ENCODE measurements at regions not wholly inside any gene's neighbourhood (a gene's known extent, or its start where the extent isn't known, plus 50 kb on each side); places are given as distances from the start of the nearest gene placed in this dataset.
A peak's percentile ranks its signal among the peaks of the same experiment; 100 is the strongest.

- Histone ChIP-seq H3K79me2 (ENCODE audit: control insufficient read depth, insufficient read depth, low read length, unreplicated experiment) (no peaks in the 10 kb centered on the region), H3K4me3 (ENCODE audit: low read depth, low read length) (no peak overlapping the region), H3K4me1 (ENCODE audit: control insufficient read depth, insufficient read depth, low read length, unreplicated experiment) (peaks cover 12% of the 10 kb centered on the region), H3K36me3 (ENCODE audit: insufficient read depth, low read length) (no peaks in the 10 kb centered on the region), H3K27ac (ENCODE audit: low read depth, low read length) (no peak overlapping the region), H2AFZ (ENCODE audit: low read length, unreplicated experiment) (no peak overlapping the region), H3K27me3 (ENCODE audit: insufficient read depth, low read length) (0 out of 2 replicates have a peak, but pooled peaks cover 7% of the 10 kb centered on the region)
These were observed 115.7 kb upstream of the IFNGR1 start for GRCh38 chr6:137334884-137335283.

- peaks cover 12% of the 10 kb centered on the region for H3K4me1 ChIP-seq (ENCODE audit: control insufficient read depth, insufficient read depth, low read length, unreplicated experiment)
- H3K36me3 ChIP-seq (ENCODE audit: insufficient read depth, low read length), result no peaks in the 10 kb centered on the region
- no peak overlapping the region for H3K27ac ChIP-seq (ENCODE audit: low read depth, low read length)
- no peaks in the 10 kb centered on the region for H3K79me2 ChIP-seq (ENCODE audit: control insufficient read depth, insufficient read depth, low read length, unreplicated experiment)
- H2AFZ ChIP-seq (ENCODE audit: low read length, unreplicated experiment), result no peak overlapping the region
- H3K27me3 ChIP-seq (ENCODE audit: insufficient read depth, low read length), result 0 out of 2 replicates have a peak, but pooled peaks cover 7% of the 10 kb centered on the region
- H3K4me3 ChIP-seq (ENCODE audit: low read depth, low read length), result no peak overlapping the region
These were observed 114.9 kb upstream of the IFNGR1 start for GRCh38 chr6:137334094-137334493.

- Histone ChIP-seq H3K36me3 (ENCODE audit: insufficient read depth, low read length) (no peaks in the 10 kb centered on the region), H2AFZ (ENCODE audit: low read length, unreplicated experiment) (no peak overlapping the region), H3K27me3 (ENCODE audit: insufficient read depth, low read length) (0 out of 2 replicates have a peak, but pooled peaks cover 7% of the 10 kb centered on the region), H3K79me2 (ENCODE audit: control insufficient read depth, insufficient read depth, low read length, unreplicated experiment) (no peaks in the 10 kb centered on the region), H3K4me1 (ENCODE audit: control insufficient read depth, insufficient read depth, low read length, unreplicated experiment) (peaks cover 12% of the 10 kb centered on the region), H3K4me3 (ENCODE audit: low read depth, low read length) (no peak overlapping the region), H3K27ac (ENCODE audit: low read depth, low read length) (no peak overlapping the region)
These were observed 113.6 kb upstream of the IFNGR1 start for GRCh38 chr6:137332637-137333280.

GRCh38 chr6:137323860-137324259 is 104.7 kb upstream of the IFNGR1 start:
- Histone ChIP-seq H3K27me3 (ENCODE audit: insufficient read depth, low read length) (no peaks in the 10 kb centered on the region), H3K4me1 (ENCODE audit: control insufficient read depth, insufficient read depth, low read length, unreplicated experiment) (no peaks in the 10 kb centered on the region), H3K79me2 (ENCODE audit: control insufficient read depth, insufficient read depth, low read length, unreplicated experiment) (no peaks in the 10 kb centered on the region), H3K4me3 (ENCODE audit: low read depth, low read length) (no peak overlapping the region), H3K27ac (ENCODE audit: low read depth, low read length) (no peak overlapping the region), H2AFZ (ENCODE audit: low read length, unreplicated experiment) (no peak overlapping the region), H3K36me3 (ENCODE audit: insufficient read depth, low read length) (no peaks in the 10 kb centered on the region)

- Histone ChIP-seq H3K36me3 (ENCODE audit: insufficient read depth, low read length) (no peaks in the 10 kb centered on the region), H3K4me3 (ENCODE audit: low read depth, low read length) (no peak overlapping the region), H3K79me2 (ENCODE audit: control insufficient read depth, insufficient read depth, low read length, unreplicated experiment) (no peaks in the 10 kb centered on the region), H2AFZ (ENCODE audit: low read length, unreplicated experiment) (no peak overlapping the region), H3K27ac (ENCODE audit: low read depth, low read length) (no peak overlapping the region), H3K4me1 (ENCODE audit: control insufficient read depth, insufficient read depth, low read length, unreplicated experiment) (no peaks in the 10 kb centered on the region), H3K27me3 (ENCODE audit: insufficient read depth, low read length) (no peaks in the 10 kb centered on the region)
These were observed 101.1 kb upstream of the IFNGR1 start for GRCh38 chr6:137320271-137320670.

GRCh38 chr6:137316626-137317025 is 97.4 kb upstream of the IFNGR1 start:
- Histone ChIP-seq H3K36me3 (ENCODE audit: insufficient read depth, low read length) (no peaks in the 10 kb centered on the region), H3K4me3 (ENCODE audit: low read depth, low read length) (no peak overlapping the region), H2AFZ (ENCODE audit: low read length, unreplicated experiment) (no peak overlapping the region), H3K79me2 (ENCODE audit: control insufficient read depth, insufficient read depth, low read length, unreplicated experiment) (no peaks in the 10 kb centered on the region), H3K27me3 (ENCODE audit: insufficient read depth, low read length) (no peaks in the 10 kb centered on the region), H3K4me1 (ENCODE audit: control insufficient read depth, insufficient read depth, low read length, unreplicated experiment) (peaks cover 10% of the 10 kb centered on the region), H3K27ac (ENCODE audit: low read depth, low read length) (no peak overlapping the region)

- Histone ChIP-seq H3K79me2 (ENCODE audit: control insufficient read depth, insufficient read depth, low read length, unreplicated experiment) (no peaks in the 10 kb centered on the region), H3K36me3 (ENCODE audit: insufficient read depth, low read length) (no peaks in the 10 kb centered on the region), H3K27me3 (ENCODE audit: insufficient read depth, low read length) (no peaks in the 10 kb centered on the region), H2AFZ (ENCODE audit: low read length, unreplicated experiment) (no peak overlapping the region), H3K4me3 (ENCODE audit: low read depth, low read length) (no peak overlapping the region), H3K4me1 (ENCODE audit: control insufficient read depth, insufficient read depth, low read length, unreplicated experiment) (peaks cover 10% of the 10 kb centered on the region), H3K27ac (ENCODE audit: low read depth, low read length) (no peak overlapping the region)
These were observed 95.9 kb upstream of the IFNGR1 start for GRCh38 chr6:137315081-137315480.

- Histone ChIP-seq H3K79me2 (ENCODE audit: control insufficient read depth, insufficient read depth, low read length, unreplicated experiment) (no peaks in the 10 kb centered on the region), H3K4me1 (ENCODE audit: control insufficient read depth, insufficient read depth, low read length, unreplicated experiment) (peaks cover 15% of the 10 kb centered on the region), H3K36me3 (ENCODE audit: insufficient read depth, low read length) (no peaks in the 10 kb centered on the region), H3K4me3 (ENCODE audit: low read depth, low read length) (peak overlapping the region; percentile 71), H3K27ac (ENCODE audit: low read depth, low read length) (no peak overlapping the region), H3K27me3 (ENCODE audit: insufficient read depth, low read length) (no peaks in the 10 kb centered on the region), H2AFZ (ENCODE audit: low read length, unreplicated experiment) (no peak overlapping the region)
These were observed 95.0 kb upstream of the IFNGR1 start for GRCh38 chr6:137313928-137314855.

- Histone ChIP-seq H2AFZ (ENCODE audit: low read length, unreplicated experiment) (no peak overlapping the region), H3K27me3 (ENCODE audit: insufficient read depth, low read length) (no peaks in the 10 kb centered on the region), H3K79me2 (ENCODE audit: control insufficient read depth, insufficient read depth, low read length, unreplicated experiment) (no peaks in the 10 kb centered on the region), H3K36me3 (ENCODE audit: insufficient read depth, low read length) (no peaks in the 10 kb centered on the region), H3K27ac (ENCODE audit: low read depth, low read length) (no peak overlapping the region), H3K4me1 (ENCODE audit: control insufficient read depth, insufficient read depth, low read length, unreplicated experiment) (peaks cover 18% of the 10 kb centered on the region), H3K4me3 (ENCODE audit: low read depth, low read length) (no peak overlapping the region)
These were observed 94.0 kb upstream of the IFNGR1 start for GRCh38 chr6:137313211-137313610.

GRCh38 chr6:137311940-137312339 is 92.8 kb upstream of the IFNGR1 start:
- no peaks in the 10 kb centered on the region for H3K36me3 ChIP-seq (ENCODE audit: insufficient read depth, low read length)

More at GRCh38 chr6:137311940-137312339, 92.8 kb upstream of the IFNGR1 start:
- Histone ChIP-seq H3K79me2 (ENCODE audit: control insufficient read depth, insufficient read depth, low read length, unreplicated experiment) (no peaks in the 10 kb centered on the region), H3K27me3 (ENCODE audit: insufficient read depth, low read length) (no peaks in the 10 kb centered on the region), H3K27ac (ENCODE audit: low read depth, low read length) (no peak overlapping the region), H2AFZ (ENCODE audit: low read length, unreplicated experiment) (no peak overlapping the region), H3K4me3 (ENCODE audit: low read depth, low read length) (no peak overlapping the region), H3K4me1 (ENCODE audit: control insufficient read depth, insufficient read depth, low read length, unreplicated experiment) (peaks cover 18% of the 10 kb centered on the region)
